ENCODE measurements at regions not wholly inside any gene's neighbourhood (a gene's known extent, or its start where the extent isn't known, plus 50 kb on each side); places are given as distances from the start of the nearest gene placed in this dataset.
"Not testable (repeated sequence)": the region's sequence is repeated elsewhere in the genome, so short reads cannot be mapped to it uniquely, and the experiment has no call there.

- TF ChIP-seq, protein P1, sequence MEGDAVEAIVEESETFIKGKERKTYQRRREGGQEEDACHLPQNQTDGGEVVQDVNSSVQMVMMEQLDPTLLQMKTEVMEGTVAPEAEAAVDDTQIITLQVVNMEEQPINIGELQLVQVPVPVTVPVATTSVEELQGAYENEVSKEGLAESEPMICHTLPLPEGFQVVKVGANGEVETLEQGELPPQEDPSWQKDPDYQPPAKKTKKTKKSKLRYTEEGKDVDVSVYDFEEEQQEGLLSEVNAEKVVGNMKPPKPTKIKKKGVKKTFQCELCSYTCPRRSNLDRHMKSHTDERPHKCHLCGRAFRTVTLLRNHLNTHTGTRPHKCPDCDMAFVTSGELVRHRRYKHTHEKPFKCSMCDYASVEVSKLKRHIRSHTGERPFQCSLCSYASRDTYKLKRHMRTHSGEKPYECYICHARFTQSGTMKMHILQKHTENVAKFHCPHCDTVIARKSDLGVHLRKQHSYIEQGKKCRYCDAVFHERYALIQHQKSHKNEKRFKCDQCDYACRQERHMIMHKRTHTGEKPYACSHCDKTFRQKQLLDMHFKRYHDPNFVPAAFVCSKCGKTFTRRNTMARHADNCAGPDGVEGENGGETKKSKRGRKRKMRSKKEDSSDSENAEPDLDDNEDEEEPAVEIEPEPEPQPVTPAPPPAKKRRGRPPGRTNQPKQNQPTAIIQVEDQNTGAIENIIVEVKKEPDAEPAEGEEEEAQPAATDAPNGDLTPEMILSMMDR (IDR thresholded peaks at IDR 0.05; ENCODE audit: low read depth, low read length, missing control alignments) = no peak
- no peaks in the 10 kb centered on the region for H3K27me3 ChIP-seq (replicated peaks)
- no peak for DNase-seq
- H3K4me3 ChIP-seq (ENCODE audit: low read depth, low read length) = no peak overlapping the region
- in situ Hi-C loops (cut with HindIII; ENCODE audit: low pct_ligation_motif_present, low sequenced_read_pairs) = no loop called here
- H3K27ac ChIP-seq = no peak overlapping the region
- no peaks in the 10 kb centered on the region for H3K36me3 ChIP-seq (replicated peaks)
Measured at GRCh38 chr6:71678091-71678490, 208.3 kb upstream of the RIMS1 start.

- in situ Hi-C loops (cut with HindIII; ENCODE audit: low pct_ligation_motif_present, low sequenced_read_pairs) = no loop called here
Measured at GRCh38 chr6:71681234-71681867, 205.0 kb upstream of the RIMS1 start.

GRCh38 chr6:71686021-71686677 is 200.2 kb upstream of the RIMS1 start:
- H3K36me3 ChIP-seq (replicated peaks); H3K4me3 ChIP-seq (ENCODE audit: low read depth, low read length); H3K27ac ChIP-seq; H3K27me3 ChIP-seq (replicated peaks); DNase-seq; in situ Hi-C loops (cut with HindIII; ENCODE audit: low pct_ligation_motif_present, low sequenced_read_pairs): not testable (repeated sequence)

More at GRCh38 chr6:71681234-71681867, 205.0 kb upstream of the RIMS1 start:
- H3K27ac ChIP-seq = no peak overlapping the region
- TF ChIP-seq, protein P1 (IDR thresholded peaks at IDR 0.05; ENCODE audit: low read depth, low read length, missing control alignments) = no peak
- no peak for DNase-seq
- H3K27me3 ChIP-seq (replicated peaks) = no peaks in the 10 kb centered on the region
- H3K4me3 ChIP-seq (ENCODE audit: low read depth, low read length) = no peak overlapping the region
- H3K36me3 ChIP-seq (replicated peaks) = no peaks in the 10 kb centered on the region

DNA sequence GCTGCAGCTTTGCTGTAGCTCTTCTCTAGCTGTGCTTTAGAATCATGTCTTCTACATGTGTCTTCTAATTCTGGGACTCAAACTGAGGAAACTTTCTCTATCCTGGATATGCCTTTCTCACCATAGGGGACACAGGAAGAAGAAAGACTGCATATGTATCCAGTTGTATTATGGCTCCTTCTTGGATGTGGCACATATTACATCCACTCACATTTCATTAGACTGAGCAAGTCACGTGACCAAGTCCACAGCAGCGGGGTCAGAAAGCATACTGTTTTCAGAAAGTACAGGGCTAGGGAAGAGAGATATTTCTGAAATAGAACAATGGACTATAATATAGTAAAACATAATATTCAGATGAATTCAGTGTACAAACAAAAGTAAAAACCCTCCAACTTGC is 187.6 kb upstream of the RIMS1 start:
- H3K36me3 ChIP-seq (replicated peaks) = no peaks in the 10 kb centered on the region
- TF ChIP-seq, protein P1 (IDR thresholded peaks at IDR 0.05; ENCODE audit: low read depth, low read length, missing control alignments) = no peak
- DNase-seq = no peak
- in situ Hi-C loops (cut with HindIII; ENCODE audit: low pct_ligation_motif_present, low sequenced_read_pairs) = no loop called here
- no peaks in the 10 kb centered on the region for H3K27me3 ChIP-seq (replicated peaks)
- H3K4me3 ChIP-seq (ENCODE audit: low read depth, low read length) = no peak overlapping the region
- H3K27ac ChIP-seq = no peak overlapping the region

DNA sequence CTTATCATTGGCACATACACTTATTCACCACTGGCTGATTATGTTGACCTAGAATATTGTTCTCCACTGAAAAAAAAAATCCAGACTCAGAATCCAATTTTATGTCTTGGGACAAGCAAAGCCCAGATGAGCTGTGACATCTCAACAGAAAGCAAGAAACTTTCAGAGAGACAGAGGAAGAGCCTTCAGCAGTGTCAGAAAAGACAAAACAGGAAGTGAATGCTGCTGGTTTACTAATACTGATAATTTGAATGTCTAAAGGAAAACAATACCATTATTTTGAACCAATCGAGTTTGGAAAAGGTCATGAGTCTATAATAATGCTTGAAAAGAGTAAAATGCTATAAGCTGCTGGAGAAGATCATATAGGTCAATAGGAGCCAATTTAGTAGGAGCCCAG is 179.8 kb upstream of the RIMS1 start:
- in situ Hi-C loops (cut with HindIII; ENCODE audit: low pct_ligation_motif_present, low sequenced_read_pairs) = no loop called here
- H3K4me3 ChIP-seq (ENCODE audit: low read depth, low read length) = no peak overlapping the region
- no peak overlapping the region for H3K27ac ChIP-seq
- no peaks in the 10 kb centered on the region for H3K27me3 ChIP-seq (replicated peaks)
- no peak for DNase-seq
- TF ChIP-seq, protein P1 (IDR thresholded peaks at IDR 0.05; ENCODE audit: low read depth, low read length, missing control alignments) = no peak
- H3K36me3 ChIP-seq (replicated peaks) = no peaks in the 10 kb centered on the region

DNA sequence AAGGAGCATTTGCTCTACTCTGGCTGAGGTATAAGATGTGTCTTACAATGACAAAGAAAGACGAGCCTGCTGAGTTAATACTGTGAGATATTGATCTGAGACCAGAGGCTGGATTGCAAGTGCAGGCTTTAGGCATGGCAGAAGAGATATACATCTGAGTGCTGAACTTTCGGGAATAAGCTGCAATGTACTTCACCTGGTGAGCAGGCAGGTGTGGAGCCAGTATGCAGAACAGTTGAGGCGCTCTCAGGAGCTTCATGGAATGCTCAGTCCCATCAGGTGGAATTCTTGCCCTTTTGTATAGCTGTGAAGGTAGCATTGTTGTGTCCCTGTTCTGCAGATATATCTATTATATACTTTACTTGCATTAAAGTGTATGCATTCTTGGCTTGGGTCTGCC is 179.3 kb upstream of the RIMS1 start:
- in situ Hi-C loops (cut with HindIII; ENCODE audit: low pct_ligation_motif_present, low sequenced_read_pairs) = no loop called here
- H3K4me3 ChIP-seq (ENCODE audit: low read depth, low read length) = no peak overlapping the region

More for the DNA sequence above, 179.3 kb upstream of the RIMS1 start:
- no peaks in the 10 kb centered on the region for H3K36me3 ChIP-seq (replicated peaks)
- TF ChIP-seq, protein P1 (IDR thresholded peaks at IDR 0.05; ENCODE audit: low read depth, low read length, missing control alignments) = no peak
- no peaks in the 10 kb centered on the region for H3K27me3 ChIP-seq (replicated peaks)
- no peak for DNase-seq
- H3K27ac ChIP-seq = no peak overlapping the region

All from brain microvascular endothelial cell (primary cell).